GM12873 (cell line): ENCODE measurements at regions not wholly inside any gene's neighbourhood (a gene's known extent, or its start where the extent isn't known, plus 50 kb on each side); places are given as distances from the start of the nearest gene placed in this dataset.

Experiments
- CTCF ChIP-seq: IDR thresholded peaks from 2 replicates; pipeline ENCODE4 v1.5.1; 2012; ENCODE audit warnings: low read depth, mild to moderate bottlenecking, moderate library complexity, low read length, control low read depth; ENCODE audit not compliant: insufficient read depth; ENCODE audit errors: missing control alignments

- no peak for TF ChIP-seq CTCF
Measured at GRCh38 chr11:26070714-26071380, 261.1 kb upstream of the ANO3 start.

- no peak for TF ChIP-seq CTCF
Measured at GRCh38 chr11:26072614-26073153, 259.2 kb upstream of the ANO3 start.

GRCh38 chr11:26073646-26074045 lies 258.3 kb upstream of the ANO3 start:
- no peak for TF ChIP-seq CTCF

- TF ChIP-seq CTCF = no peak
Measured at GRCh38 chr11:26076233-26076990, 255.5 kb upstream of the ANO3 start.

- TF ChIP-seq CTCF = no peak
Measured at GRCh38 chr11:26078231-26078821, 253.6 kb upstream of the ANO3 start.

- TF ChIP-seq CTCF = no peak
Measured at GRCh38 chr11:26084313-26084712, 247.6 kb upstream of the ANO3 start.

- TF ChIP-seq CTCF = no peak
Measured at GRCh38 chr11:26086028-26086427, 245.9 kb upstream of the ANO3 start.
